Activated T-helper 1 cell treated with Interleukin-2 at 50 U/mL for 16 hours (primary cell): ENCODE measurements at regions not wholly inside any gene's neighbourhood (a gene's known extent, or its start where the extent isn't known, plus 50 kb on each side); places are given as distances from the start of the nearest gene placed in this dataset.

ENCODE experiments used
- DNase-seq: peaks from one replicate; pipeline ENCODE4 v3.0.0-alpha.2; 2020; ENCODE audit warnings: low read depth

DNA sequence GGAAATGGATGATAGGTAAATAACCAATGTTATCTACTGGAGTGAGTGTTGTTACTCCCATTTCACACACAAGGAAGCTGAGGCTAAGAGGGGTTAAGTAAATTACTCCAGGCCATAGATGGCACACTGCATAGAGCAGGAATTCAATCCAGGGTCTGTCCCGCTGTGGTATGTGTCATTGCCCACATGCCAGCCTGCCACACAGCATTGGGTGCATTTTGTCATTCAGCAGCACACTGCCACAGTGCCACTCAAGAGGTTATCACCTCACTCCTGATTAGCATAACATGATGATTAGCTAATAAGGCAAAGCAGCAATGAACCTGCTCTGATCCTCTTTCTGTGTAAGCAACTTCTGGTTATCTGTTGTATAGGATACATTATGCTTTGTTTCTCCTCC lies 157.4 kb upstream of the CTNNB1 start:
- DNase-seq = no peak

DNA sequence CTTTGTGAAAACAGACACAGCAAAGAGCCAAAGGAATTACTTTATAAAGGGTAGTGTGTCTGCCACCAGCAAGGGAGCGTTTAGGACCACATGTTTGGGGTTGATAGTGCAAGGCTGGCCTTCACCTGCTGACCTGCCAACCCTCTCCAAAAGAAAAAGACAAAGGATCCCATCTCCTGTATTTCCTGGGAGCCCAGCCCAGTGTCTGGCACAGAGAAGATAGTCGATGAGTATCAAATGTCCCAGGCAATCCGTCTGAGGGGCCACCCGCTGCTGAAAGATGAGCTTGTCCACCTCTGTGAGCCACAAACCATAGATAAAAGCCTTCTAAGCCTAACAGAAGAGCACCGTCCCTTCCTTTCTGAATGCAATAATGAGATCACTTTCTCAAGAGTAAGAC lies 154.8 kb upstream of the CTNNB1 start:
- DNase-seq = no peak

DNA sequence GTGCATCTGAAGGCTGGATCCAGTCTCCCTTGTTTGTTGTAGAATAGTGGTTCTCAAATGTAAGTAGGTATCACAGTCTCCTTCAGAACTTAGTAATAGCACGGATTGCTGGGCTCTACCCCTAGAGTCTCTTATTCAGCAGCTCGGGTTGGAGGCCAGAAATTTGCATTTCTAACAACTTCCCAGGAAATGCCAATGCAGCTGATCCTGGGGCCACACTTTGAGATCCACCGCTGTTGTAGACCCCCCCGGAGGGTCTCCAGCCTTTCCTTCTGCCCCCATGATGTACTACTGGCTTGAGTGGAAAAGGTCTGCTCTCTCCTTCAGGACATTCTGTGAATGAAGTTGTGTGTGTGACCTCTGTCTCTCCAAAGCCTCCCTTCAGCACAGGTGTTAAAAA lies 153.8 kb upstream of the CTNNB1 start:
- DNase-seq = no peak

DNA sequence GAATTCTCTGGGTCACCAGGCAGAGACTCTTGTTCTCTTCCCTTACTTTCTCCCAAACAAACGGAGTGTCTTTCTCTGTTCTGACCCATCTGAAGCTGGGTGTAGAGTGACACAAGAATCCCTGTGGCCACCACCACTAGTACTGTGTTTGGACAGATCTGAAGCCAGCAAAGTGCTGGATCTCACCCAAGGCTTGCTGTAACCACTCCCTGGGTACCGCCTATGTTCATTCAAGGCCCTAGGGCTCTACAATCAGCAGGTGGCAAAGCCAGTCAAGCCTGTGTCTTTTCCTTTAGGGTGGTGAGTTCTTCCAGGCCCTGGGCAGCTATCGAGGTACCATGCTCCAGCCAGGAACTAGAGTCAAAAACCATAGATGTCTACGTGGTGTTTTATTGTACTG lies 149.2 kb upstream of the CTNNB1 start:
- DNase-seq = no peak

DNA sequence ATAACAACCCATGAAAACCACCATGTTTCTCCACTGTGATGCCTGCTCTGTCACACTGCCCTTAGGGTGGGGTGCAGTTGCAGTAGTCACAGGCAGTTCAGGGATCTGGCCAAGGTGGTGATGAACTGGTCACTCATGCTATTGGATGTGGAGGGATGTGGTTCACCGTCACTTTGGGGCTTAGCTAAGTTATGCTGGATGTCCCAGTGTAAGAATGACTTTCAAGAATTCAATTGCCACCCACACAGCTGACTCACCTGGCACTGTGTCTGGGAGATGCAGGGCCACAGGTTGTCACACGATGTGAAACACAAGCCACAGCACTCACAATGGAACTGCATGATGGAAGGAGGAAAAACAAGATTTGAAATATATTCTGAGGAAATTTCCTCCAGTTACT lies 146.1 kb upstream of the CTNNB1 start:
- no peak for DNase-seq

DNA sequence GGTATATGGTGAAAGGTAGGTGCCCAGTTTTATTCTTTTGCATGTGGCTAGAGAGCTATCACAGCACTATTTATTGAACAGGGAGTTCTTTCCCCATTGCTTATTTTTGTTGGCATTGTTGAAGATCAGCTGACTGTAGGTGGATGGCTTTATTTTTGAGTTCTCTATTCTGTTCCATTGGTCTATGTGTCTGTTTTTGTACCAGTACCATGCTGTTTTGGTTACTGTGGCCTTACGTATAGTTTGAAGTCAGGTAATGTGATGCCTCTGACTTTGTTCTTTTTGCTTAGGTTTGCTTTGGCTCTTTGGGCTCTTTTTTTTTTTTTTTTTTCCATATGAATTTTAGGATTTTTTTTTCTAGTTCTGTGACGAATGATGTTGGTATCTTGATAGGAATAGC lies 139.2 kb upstream of the CTNNB1 start:
- no peak for DNase-seq

DNA sequence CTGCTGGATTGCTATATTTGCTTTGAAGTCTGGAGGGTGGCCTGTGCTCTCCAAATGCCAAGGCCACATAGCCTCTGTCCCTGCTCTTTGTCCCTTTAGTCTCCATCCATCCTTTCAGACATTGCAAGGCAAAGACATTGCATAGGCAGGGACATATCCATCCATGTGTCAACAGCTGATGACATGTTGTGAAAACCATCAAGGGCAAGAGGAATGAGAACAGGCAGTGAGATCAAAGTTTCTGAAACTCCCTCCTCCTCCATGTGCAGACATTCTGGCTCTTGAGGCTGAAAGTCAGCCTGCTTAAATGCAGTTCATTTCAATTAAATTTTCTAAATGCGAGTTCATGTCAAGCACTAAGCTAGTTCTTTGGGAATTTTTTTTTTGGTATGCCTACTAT lies 135.2 kb upstream of the CTNNB1 start:
- DNase-seq = no peak

DNA sequence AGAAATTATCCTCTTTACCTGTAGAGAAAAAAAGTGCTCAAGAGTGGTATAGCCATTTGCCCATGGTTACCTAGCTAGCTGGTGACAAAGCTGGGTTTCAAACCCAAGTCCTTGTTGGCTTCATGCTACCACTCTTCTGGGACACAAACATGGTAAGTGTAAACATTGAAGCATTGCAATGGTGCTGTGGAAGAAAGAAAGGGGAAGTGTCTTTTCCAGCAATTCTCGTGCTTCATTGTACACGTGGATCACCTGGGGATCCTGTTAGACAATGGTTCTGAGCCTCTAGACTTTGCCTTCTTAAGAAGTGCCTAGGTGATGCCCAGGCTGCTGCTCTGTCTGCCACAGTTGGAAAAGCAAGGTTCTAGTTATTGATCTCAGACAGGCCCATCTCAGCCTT lies 134.8 kb upstream of the CTNNB1 start:
- DNase-seq = no peak

DNA sequence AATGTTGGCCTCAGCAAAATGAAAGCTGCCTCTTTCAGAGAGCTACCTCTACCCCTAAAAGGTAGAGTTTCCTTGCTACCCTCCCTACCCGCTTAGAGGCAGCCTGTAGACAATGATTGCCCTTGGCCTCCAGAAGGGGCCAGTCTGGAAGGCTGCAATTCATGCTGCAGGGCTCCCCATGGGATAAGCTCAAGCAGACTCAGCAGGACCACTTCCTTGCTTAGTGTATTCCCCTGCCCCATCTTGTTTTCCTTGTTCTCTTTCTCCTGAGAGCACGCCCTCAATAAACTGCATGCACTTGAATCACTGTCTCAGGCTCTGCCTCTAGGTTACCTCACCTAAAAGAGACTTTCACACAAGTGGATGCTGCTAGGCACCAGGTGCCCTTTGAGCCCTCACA lies 134.0 kb upstream of the CTNNB1 start:
- no peak for DNase-seq

DNA sequence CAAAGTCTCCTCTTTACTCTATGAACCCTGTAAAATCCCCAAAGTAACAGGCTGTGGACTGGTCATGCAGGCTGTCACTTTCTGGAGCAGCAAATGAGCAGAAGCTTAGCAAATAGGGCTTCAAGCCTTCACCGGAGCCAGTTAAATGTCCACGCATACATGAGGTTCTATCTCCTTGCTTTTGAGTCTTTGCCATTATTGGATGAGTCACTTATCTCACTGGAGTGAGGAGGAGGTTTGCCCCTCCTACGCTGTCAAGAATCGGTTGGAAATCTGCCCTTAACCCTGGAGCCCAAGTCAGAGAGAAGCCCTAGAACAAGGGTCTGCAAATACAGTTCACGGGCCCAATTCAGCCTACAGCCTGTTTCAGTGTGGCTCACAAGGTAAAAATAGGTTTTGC lies 126.1 kb upstream of the CTNNB1 start:
- no peak for DNase-seq

DNA sequence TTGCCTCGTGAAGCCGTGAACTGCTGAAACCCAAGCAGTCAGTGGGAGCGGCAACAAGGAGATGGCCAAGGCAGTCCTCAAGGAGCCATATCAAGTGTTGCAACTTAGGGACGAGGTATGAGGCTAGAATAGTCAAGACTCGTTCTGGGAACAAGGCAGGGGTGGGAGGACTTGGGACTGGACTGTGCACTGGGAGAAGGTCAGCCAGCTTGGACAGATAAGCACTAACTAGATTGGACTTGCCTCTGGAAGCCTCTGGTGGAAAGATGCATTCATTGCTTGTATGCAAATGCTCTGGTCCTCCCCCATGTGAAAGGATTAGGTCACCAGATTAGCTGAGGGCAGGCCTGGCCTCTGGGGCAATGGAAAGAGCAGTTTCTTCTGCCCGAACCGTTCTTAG lies 123.3 kb upstream of the CTNNB1 start:
- DNase-seq = no peak

DNA sequence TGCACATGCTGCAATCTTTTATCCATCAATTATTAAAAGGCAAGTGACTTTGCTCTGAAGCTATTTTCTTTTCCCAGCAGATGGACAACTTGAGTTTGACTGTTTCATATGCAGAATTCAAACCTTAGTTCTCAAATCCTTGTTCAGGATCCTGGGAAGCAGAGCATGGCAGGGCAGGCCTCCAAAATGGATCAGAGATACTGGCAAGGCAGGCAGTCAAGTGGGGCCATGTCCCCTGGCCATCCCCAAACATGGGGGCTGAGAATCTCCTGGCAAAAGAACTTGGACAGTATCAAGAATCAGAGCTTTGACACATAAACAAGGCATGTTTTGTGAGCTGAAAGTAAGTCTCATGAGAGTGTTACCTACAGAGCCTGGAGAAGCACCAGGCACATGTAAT lies 122.9 kb upstream of the CTNNB1 start:
- DNase-seq = no peak

DNA sequence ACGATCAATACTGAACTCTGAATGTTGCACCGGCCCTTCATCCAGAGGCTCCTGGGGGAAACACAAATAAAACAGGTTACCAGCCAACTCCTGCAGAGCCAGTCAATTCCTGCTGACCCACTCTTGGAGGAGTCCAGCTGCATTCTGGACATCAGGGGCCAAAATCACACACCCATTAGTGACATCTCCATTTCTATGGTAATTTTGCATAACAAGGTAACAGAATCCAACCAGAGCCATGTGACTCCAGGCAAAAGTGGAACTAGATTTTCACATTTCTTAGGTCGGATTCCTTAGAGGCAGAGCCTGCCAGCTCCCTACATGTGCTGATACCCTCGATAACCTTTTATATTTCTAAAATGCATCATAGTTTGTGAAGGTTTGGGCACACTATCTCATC lies 119.2 kb upstream of the CTNNB1 start:
- DNase-seq = no peak

DNA sequence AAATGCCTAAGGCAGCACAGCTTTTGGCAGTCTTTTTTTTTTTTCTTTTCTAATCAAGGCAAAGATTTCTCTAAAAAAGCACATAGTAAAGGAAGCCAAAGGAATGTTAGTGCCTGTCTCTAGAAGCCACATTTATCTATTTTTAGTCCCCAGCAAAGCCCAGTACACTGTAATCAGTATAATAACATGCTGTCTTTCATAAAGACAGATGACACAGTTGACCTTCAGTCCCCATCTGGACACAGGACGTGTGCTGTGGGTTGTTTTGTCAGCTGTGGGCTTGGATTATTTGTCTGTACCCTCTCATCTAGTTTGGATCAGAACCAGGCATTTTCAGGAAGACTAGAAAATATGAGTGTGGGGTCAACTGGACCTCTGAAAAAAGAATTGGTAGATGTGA lies 110.4 kb upstream of the CTNNB1 start:
- no peak for DNase-seq

DNA sequence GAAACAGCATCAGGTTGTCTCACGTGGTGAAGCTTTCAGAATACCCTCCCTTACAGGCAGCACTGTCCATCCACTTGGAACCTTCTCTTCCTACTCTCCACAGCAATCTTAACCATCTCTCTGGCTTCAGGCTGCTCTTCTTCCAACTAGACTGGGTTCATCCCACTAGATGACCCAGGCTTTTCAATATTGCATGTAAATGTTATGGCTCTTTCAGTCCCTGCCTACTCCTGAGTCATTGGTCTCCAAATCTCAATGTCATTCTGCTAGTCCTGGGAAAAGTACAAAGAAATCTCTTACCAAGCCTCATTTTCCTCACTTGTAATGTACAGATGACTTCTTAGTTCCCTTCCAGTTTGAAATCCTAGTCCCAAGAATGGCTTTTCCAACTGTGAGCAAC lies 109.7 kb upstream of the CTNNB1 start:
- no peak for DNase-seq

DNA sequence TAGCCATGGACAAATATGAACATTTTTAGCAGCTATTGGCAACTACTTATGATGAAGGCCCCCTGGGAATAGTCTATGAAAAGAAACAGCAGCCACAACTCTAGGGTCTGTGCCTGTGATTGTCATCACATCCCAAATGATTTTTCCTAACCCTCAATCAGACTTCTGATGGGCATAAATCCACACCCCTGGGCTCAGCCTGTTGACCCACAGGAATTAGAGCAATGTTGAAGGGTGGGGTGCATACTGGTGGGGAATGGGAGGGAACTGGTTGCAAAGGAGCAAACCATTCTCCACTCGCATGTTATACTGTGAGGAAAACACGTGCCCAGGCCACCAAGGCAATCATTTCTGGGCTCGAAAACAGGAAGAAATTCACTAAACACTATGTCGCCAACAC lies 106.5 kb upstream of the CTNNB1 start:
- DNase-seq = no peak

DNA sequence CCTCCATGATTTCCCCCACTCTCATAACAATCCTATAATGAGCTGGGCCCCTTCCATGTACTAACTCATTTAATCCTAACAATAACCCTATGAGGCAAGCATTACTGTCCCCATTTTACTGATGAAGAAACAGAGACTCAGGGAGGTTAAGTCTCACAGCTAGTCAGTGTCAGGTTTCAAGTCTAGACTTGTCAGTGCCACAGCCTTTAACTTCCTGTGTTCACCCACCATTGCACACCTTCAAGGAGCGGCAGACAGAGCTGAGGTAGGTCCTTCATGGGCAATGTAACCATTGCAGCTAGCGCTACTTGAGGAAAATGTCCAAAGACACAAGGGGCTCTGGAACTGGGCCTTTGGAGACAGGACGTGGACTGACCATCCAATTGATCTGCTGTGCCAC lies 105.8 kb upstream of the CTNNB1 start:
- DNase-seq = no peak

DNA sequence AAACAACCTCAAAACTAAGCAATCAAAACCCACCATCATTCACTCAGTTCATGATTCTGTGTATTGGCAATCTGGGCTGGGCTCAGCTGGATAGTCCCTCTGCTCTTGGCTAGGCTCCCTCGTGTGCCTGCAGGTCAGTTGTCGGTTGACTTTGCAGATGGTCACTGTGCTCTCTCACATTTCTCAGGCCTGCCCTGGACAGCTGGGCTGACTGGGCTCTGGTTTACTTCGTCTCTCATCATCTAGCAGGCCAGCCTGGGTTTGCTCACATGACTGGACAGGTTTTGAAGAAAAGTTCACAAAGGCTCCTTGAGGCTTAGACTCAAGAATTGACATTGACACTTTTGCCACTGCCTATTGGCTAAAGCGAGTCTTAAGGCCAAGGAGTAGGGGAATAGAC lies 105.0 kb upstream of the CTNNB1 start:
- no peak for DNase-seq

DNA sequence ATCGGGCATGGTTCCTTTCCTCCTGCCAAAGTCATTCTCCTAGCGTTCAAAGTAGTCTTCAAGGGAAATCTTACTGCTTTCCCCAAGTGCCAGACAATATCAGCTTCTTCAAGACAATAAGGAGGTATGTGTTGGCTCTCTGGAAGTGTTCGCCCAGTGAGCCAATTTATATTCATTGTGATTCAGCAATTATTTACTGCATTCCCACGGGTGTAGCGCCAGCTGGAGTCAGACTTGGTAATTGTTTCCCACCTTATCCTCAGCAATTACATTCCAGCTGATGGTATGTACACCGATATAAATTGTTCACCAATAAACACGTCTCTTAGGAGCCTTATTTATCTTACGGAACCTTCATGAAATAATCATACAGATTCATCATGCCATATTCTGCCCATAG lies 103.6 kb upstream of the CTNNB1 start:
- no peak for DNase-seq

DNA sequence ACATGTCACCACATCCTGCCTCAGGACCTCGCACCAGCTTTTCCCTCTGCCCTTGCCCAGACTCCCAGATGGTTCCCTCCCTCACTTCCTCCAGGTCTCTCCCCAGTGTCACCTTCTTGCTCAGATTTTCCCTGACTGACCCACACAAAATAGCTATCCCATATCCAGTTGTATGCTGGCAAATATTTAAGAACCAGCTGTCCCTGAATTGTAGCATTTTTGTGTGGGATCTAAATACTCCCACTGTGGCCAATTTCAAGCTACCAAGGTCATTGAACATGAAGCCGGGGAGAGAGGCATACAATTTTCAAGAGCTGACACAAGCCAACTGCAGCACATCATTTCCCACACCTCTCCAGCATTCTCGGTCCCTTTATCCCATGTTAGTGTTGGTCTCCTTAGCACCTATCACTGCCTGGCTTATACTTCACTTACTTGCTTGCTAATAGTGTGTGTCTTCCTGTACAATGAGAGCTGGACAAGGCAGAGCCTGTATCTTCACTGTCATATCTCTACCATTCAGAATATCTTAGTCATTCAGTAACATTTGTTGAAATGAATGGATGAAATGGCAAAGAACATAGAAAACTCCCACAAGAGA lies 101.3 kb upstream of the CTNNB1 start:
- DNase-seq = no peak

DNA sequence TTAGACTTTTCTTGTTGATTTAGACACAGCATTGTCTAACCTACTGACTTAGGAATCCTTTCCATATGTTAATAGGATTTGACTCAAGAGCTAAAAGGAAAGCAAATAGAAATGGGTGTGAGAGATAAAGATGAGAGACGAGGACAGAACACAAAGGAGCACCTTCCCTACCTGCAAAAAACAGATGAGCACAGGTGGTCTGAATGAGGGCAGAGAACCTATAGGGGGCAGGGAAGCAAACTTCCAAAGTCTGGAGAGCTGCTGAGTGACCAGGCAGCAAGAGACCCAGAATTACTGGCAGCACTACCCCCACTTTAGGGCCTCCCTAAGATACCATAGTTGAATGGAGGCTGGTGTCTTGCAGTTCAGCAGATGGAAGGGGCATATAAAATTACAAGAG lies 98.1 kb upstream of the CTNNB1 start:
- no peak for DNase-seq

DNA sequence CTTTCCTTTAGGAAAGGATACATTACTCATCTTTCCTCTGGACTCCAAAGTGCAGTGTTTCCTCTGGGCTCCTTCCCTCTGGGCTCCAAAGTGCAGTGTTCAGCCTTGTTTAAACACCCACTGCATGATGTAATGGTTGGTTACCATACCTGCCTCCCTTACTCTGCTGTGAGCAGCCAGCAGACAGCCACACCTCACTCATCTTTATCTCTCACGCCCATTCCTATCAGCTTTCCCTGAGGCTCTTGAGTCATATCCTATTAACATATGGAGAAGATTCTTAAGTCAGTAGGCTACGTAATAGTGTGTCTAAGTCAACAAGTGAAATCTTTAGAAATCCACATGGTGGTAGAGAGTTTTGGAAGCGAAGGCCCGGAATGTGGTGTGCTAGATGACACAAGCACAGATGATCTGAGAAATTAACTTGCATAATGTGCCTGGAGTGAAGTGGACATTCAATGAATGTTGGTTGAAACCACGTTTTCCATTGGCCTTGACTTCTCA lies 97.2 kb upstream of the CTNNB1 start:
- no peak for DNase-seq

DNA sequence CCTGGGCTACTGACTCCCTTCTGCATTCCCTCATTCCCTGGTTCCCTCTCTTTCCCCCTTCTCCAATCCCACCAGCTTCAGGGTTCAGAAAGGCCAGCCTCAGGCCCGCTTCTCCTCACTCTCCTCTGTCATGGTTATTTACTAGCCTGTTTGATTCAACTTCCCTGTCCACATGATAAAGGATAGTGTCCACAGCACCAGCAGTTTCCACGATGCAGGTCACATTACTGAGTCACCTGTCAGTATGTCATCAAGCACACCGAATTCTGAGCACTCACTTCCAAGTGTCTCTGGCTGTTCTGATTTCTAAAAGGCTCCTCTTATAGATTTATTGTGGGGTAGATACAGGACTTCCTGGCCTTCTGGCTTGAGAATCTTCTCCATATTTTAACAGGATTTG lies 96.6 kb upstream of the CTNNB1 start:
- DNase-seq = no peak

DNA sequence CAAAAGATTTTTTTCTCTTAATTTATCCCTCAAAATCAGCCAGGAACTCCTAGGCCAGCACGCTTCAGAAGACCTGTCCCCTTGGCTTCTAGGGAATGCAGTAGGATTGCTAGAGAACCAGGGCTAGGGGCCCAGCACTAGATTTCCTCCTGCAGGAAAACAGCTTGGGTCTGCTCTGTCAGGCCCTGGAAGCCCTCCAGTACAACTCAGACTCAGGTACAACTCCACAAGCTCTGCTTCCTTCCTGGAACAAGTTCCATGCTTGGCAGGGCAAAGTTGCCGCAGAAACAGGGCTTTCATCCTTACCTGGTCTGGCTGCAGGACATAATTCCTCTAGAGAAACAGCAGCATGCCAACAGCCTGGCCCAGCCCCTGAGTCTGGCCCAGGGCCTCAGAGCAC lies 96.1 kb upstream of the CTNNB1 start:
- no peak for DNase-seq

DNA sequence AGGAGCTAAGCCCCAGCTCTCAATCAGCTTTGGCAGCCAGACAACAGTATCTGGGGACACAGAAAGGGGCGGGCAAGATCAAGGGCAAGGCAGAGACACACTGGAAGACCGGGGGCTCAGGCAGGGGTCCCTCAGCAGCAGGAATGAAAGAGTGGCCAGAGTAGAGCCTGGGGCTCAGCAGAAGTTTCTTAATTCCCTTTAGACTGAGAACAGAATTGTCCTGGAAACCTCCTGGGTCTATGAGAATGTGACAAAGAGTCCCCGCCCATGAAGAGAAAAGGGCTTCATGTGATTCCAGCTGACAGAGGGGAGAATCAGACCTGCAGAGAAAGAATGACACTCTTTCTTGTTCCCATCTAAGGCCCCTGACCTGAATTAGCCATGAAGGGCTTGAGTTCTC lies 95.2 kb upstream of the CTNNB1 start:
- no peak for DNase-seq
